Prostate gland (tissue), 2 donors: ENCODE measurements at regions not wholly inside any gene's neighbourhood (a gene's known extent, or its start where the extent isn't known, plus 50 kb on each side); places are given as distances from the start of the nearest gene placed in this dataset.

ENCODE experiments used
- DNase-seq: peaks from one replicate; pipeline ENCODE4 v3.0.0-alpha.2; 2019; ENCODE audit warnings: low spot score
- H3K27ac ChIP-seq, 2 donors: fragments of 200-600 bp; sonication (generic); 2 replicates each; pipeline ENCODE4 v1.5.1; 2017 to 2019
- H3K27me3 ChIP-seq: fragments of 200-600 bp; sonication (generic); replicated peaks from 2 replicates; pipeline ENCODE4 v1.5.1; 2019; ENCODE audit not compliant: insufficient read depth
- H3K36me3 ChIP-seq, 2 donors: fragments of 200-600 bp; sonication (generic); 1 replicate in 1 of 2; 2 replicates in 1 of 2; pipeline versions ENCODE4 v1.5.1 to v1.8.1; 2017 to 2019
- H3K4me1 ChIP-seq: fragments of 200-600 bp; sonication (generic); replicated peaks from 2 replicates; pipeline ENCODE4 v1.5.1; 2019
- H3K4me3 ChIP-seq, 2 donors: fragments of 200-600 bp; sonication (generic); 2 replicates each; pipeline ENCODE4 v1.5.1; 2017 to 2019
- H3K9me3 ChIP-seq: fragments of 200-600 bp; sonication (generic); 2 replicates; pipeline ENCODE4 v1.5.1; 2017
- POLR2A ChIP-seq: fragments of 450-650 bp; IDR thresholded peaks from one replicate; pipeline ENCODE4 v1.6.1; 2016; ENCODE audit warnings: antibody characterized with exemption, mild to moderate bottlenecking
- POLR2AphosphoS5 ChIP-seq: sonication (generic); formaldehyde crosslinking; IDR thresholded peaks from one replicate; pipeline ENCODE4 v1.6.1; 2017; ENCODE audit warnings: antibody characterized with exemption
- WGBS: methylation state at CpG from one replicate; pipeline ENCODE4 v1.1.5; 2018; 5-methylcytosine and 5-hydroxymethylcytosine counted together
- intact Hi-C: fragments of 100-400 bp; cut with DNase I; formaldehyde crosslinking; loops from one replicate; pipeline ENCODE4 v1.14.2; 2022
- TF ChIP-seq, protein P1 (sequence below), 4 experiments: fragments of 200-600 bp in 2 of 4; fragments of 450-650 bp in 2 of 4; sonication (generic) in 2 of 4; IDR thresholded peaks; 1 replicate in 3 of 4; 2 replicates in 1 of 4; pipeline ENCODE4 v1.5.1; 2016 to 2019; ENCODE audit warnings: antibody characterized with exemption in 4 of 4, mild to moderate bottlenecking in 2 of 4, moderate library complexity in 2 of 4

DNA sequence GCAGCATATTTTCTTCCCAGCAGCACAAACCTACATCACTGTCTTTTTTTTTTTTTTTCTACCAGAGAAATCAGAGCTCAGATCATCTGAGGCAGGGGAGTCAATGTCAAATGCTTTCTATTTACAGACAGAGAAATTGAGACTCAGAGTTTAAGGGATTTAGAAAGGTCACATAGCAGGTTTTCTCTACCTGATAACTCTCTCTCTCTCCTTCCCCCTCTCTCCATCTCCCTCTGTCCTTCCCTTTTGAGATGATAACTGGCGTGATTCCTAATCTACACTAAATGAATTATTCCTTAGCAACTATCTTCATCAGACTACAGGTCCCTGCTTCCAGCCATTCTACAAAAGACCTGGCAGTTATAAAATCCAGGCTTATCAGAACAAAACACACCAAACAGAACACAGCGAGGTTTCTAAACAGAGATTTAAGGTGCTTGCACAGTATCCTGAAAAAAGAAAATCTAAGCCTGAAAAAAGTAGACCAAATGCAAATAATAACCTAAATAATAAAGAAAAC, 161.6 kb upstream of the PKDCC start:
- 68% methylated on average over 2 of the region's 2 CpGs for WGBS
- Histone ChIP-seq H3K9me3 (no peaks in the 10 kb centered on the region), H3K27me3 (no peaks in the 10 kb centered on the region), H3K27ac (no peak overlapping the region), H3K36me3 (no peaks in the 10 kb centered on the region), H3K4me1 (no peaks in the 10 kb centered on the region), H3K4me3 (no peak overlapping the region)
- intact Hi-C loops = no loop called here
- TF ChIP-seq, protein P1, sequence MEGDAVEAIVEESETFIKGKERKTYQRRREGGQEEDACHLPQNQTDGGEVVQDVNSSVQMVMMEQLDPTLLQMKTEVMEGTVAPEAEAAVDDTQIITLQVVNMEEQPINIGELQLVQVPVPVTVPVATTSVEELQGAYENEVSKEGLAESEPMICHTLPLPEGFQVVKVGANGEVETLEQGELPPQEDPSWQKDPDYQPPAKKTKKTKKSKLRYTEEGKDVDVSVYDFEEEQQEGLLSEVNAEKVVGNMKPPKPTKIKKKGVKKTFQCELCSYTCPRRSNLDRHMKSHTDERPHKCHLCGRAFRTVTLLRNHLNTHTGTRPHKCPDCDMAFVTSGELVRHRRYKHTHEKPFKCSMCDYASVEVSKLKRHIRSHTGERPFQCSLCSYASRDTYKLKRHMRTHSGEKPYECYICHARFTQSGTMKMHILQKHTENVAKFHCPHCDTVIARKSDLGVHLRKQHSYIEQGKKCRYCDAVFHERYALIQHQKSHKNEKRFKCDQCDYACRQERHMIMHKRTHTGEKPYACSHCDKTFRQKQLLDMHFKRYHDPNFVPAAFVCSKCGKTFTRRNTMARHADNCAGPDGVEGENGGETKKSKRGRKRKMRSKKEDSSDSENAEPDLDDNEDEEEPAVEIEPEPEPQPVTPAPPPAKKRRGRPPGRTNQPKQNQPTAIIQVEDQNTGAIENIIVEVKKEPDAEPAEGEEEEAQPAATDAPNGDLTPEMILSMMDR (IDR thresholded peaks at IDR 0.05) = no peak
- TF ChIP-seq POLR2A (no peak), POLR2AphosphoS5 (no peak)
- no peak for DNase-seq

DNA sequence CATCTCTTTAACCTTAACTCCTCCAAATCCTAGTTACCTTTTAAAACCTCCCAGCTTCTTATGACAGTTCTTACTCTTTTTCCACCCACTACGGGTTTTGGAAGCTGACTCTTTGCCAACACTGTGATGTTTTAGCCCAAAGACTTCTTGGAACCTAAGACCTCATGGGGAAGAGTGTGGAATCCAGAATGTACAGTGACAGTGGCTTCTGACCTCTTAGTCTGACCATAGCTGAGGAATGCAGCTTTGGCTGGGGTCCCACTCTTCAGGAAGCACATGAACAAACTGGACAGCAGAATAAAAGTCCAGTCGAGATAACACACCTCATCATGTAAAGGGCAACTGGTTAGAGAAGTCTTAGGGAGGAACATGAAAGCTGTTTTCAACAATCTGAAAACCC, 161.1 kb upstream of the PKDCC start:
- Histone ChIP-seq H3K27me3 (no peaks in the 10 kb centered on the region), H3K9me3 (no peaks in the 10 kb centered on the region), H3K4me3 (no peak overlapping the region), H3K36me3 (no peaks in the 10 kb centered on the region), H3K27ac (no peak overlapping the region), H3K4me1 (no peaks in the 10 kb centered on the region)
- DNase-seq = no peak
- WGBS = 44% methylated on average over 2 of the region's 2 CpGs
- TF ChIP-seq POLR2AphosphoS5 (no peak), POLR2A (no peak)
- TF ChIP-seq, protein P1 (IDR thresholded peaks at IDR 0.05) = no peak
- intact Hi-C loops = no loop called here

- no peaks in the 10 kb centered on the region for H3K9me3 ChIP-seq
- intact Hi-C loops = no loop called here
- H3K36me3 ChIP-seq = no peaks in the 10 kb centered on the region
- no peak for DNase-seq
- no peak for TF ChIP-seq POLR2A
- TF ChIP-seq POLR2AphosphoS5 = no peak
- TF ChIP-seq, protein P1 (IDR thresholded peaks at IDR 0.05) = no peak
- H3K4me1 ChIP-seq = no peaks in the 10 kb centered on the region
- H3K4me3 ChIP-seq = no peak overlapping the region
- no peak overlapping the region for H3K27ac ChIP-seq
- WGBS = 82% methylated on average over 3 of the region's 3 CpGs
- no peaks in the 10 kb centered on the region for H3K27me3 ChIP-seq
These were observed 157.5 kb upstream of the PKDCC start for GRCh38 chr2:41890341-41890740.

DNA sequence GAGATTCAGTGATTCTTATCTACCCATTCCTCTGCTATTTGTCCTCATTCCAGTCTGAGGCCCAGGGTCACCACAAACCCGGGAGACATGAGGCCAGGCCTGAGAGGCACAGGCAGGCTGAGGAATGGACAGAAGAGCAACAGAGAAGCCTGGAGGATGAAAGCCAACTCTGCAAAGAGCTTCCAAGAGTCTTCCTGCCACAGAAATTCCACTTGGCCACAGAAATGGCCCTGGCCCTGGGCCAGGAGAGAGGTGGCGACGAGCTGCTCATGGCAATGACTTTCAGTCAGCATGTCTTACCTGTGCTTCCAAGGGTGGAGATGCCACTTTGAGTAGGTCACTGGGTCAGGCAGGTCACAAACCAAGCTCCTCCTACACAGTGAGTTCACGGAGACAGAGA, 155.3 kb upstream of the PKDCC start:
- H3K27ac ChIP-seq = no peak overlapping the region
- no peaks in the 10 kb centered on the region for H3K27me3 ChIP-seq
- H3K4me3 ChIP-seq = no peak overlapping the region
- no peak for DNase-seq
- no peaks in the 10 kb centered on the region for H3K9me3 ChIP-seq
- no peaks in the 10 kb centered on the region for H3K36me3 ChIP-seq
- 74% methylated on average over 4 of the region's 4 CpGs for WGBS
- intact Hi-C loops = no loop called here
- no peak for TF ChIP-seq POLR2A
- TF ChIP-seq POLR2AphosphoS5 = no peak
- TF ChIP-seq, protein P1 (IDR thresholded peaks at IDR 0.05) = no peak
- no peaks in the 10 kb centered on the region for H3K4me1 ChIP-seq

- DNase-seq = no peak
- TF ChIP-seq POLR2A = no peak
- TF ChIP-seq, protein P1 (IDR thresholded peaks at IDR 0.05) = no peak
- no peak for TF ChIP-seq POLR2AphosphoS5
- H3K36me3 ChIP-seq = no peaks in the 10 kb centered on the region
- intact Hi-C loops = no loop called here
- H3K27me3 ChIP-seq = no peaks in the 10 kb centered on the region
- WGBS = 68% methylated on average over 5 of the region's 5 CpGs
- H3K4me1 ChIP-seq = no peaks in the 10 kb centered on the region
- H3K9me3 ChIP-seq = no peaks in the 10 kb centered on the region
- no peak overlapping the region for H3K27ac ChIP-seq
- no peak overlapping the region for H3K4me3 ChIP-seq
These were observed 153.1 kb upstream of the PKDCC start for GRCh38 chr2:41894563-41895333.
